ENCODE measurements at regions not wholly inside any gene's neighbourhood (a gene's known extent, or its start where the extent isn't known, plus 50 kb on each side); places are given as distances from the start of the nearest gene placed in this dataset.
"Not testable (repeated sequence)": the region's sequence is repeated elsewhere in the genome, so short reads cannot be mapped to it uniquely, and the experiment has no call there.

GRCh38 chr7:13068032-13068431, 380.6 kb downstream of the ARL4A start:
- in situ Hi-C loops (cut with HindIII; ENCODE audit: low sequenced_read_pairs), result no loop called here

DNA sequence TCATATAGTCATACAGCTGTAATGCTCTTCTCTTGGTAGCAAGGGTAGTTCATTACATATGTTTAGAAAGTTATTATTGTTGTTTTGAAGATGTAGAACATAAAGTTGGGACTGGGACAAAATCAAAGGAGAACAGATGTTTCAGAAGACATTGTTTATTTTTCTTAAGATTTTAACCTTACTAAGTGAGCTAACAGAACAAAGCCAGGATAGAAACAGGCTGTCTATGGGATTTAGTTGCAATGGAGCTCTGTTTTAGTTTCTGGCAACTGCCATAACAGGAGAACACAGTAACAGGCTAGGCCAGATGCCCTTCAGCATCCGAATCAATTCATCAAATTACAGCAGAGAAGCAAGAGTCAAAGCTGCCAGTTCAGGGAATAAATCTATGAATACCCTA, 382.4 kb downstream of the ARL4A start:
- in situ Hi-C loops (cut with HindIII; ENCODE audit: low sequenced_read_pairs), result no loop called here

- in situ Hi-C loops (cut with HindIII; ENCODE audit: low sequenced_read_pairs), result no loop called here
Observed at GRCh38 chr7:13072014-13072413, 384.6 kb downstream of the ARL4A start.

DNA sequence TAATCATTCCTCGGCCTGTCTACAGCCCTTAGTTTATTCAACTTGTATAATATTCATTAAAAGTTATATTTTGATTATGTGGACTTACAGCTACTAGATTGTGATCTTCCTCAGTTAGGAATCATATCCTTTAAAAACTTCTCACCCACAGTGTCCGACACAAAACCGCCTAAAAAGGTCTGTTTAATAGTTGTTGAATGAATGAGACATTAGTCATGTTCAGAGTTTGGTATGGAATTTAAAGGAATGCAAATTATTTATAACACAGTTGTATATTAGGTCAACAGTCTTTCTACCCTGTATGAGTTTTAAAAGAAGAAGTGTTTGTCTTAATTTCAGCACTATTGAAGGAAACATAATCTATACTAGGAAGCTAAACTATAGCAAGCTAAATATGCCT, 390.0 kb downstream of the ARL4A start:
- in situ Hi-C loops (cut with HindIII; ENCODE audit: low sequenced_read_pairs), result no loop called here

DNA sequence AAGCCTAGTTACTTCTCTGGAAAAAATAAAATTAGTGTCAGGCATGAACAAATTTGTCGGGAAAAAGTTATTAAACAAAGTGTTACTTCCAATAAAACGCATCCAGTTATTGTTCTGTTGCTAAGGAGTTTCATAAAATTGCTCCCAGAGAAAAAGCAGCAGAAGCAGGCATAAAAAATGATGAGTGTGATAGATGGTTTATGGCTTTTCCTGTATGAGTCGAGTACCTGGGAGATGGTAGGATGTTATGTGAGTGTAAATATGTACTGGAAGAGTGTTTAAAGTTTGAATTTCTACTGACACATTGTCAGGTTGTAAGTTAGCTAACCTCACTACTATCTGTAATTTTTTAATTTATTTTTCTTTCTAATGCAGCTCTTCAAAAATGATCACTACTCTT, 390.7 kb downstream of the ARL4A start:
- in situ Hi-C loops (cut with HindIII; ENCODE audit: low sequenced_read_pairs), result no loop called here

GRCh38 chr7:13090959-13091358, 403.5 kb downstream of the ARL4A start:
- in situ Hi-C loops (cut with HindIII; ENCODE audit: low sequenced_read_pairs), result no loop called here

- in situ Hi-C loops (cut with HindIII; ENCODE audit: low sequenced_read_pairs), result no loop called here
Observed at GRCh38 chr7:13091974-13092707, 404.7 kb downstream of the ARL4A start.

GRCh38 chr7:13092708-13093005, 405.2 kb downstream of the ARL4A start:
- in situ Hi-C loops (cut with HindIII; ENCODE audit: low sequenced_read_pairs), result no loop called here

GRCh38 chr7:13093160-13093559, 405.7 kb downstream of the ARL4A start:
- in situ Hi-C loops (cut with HindIII; ENCODE audit: low sequenced_read_pairs), result no loop called here

GRCh38 chr7:13097499-13097898, 410.1 kb downstream of the ARL4A start:
- in situ Hi-C loops (cut with HindIII; ENCODE audit: low sequenced_read_pairs), result no loop called here

- in situ Hi-C loops (cut with HindIII; ENCODE audit: low sequenced_read_pairs), result no loop called here
Observed at GRCh38 chr7:13098161-13098560, 410.7 kb downstream of the ARL4A start.

DNA sequence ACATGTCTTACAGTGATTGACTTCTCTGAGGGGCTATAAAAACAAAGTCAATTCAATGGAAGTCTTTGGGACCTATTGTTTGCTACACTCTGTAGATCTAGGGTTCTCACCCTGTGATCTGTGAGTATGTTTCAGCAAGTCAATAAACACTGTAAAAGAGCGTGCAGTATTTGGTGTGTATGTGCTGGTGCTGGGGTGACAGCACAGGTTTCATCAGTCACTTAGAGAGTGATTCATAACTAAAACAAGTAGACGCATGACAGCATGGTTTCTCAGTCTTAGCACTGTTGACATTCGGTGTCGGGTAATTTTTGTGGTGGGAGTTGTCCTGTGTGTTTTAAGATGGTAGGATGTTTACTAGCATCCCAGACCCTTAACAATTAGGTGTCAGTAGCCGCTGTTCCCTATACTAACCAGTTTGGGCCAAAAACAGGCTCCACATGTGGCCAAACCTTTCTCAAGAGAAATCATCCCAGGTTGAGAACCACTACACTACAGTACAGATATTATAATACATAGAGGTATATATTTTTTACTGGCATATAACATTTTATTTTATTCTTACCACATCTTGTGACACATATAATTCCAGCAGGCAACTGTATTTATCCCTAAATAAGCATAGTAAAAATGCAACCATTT, 411.8 kb downstream of the ARL4A start:
- in situ Hi-C loops (cut with HindIII; ENCODE audit: low sequenced_read_pairs), result no loop called here

DNA sequence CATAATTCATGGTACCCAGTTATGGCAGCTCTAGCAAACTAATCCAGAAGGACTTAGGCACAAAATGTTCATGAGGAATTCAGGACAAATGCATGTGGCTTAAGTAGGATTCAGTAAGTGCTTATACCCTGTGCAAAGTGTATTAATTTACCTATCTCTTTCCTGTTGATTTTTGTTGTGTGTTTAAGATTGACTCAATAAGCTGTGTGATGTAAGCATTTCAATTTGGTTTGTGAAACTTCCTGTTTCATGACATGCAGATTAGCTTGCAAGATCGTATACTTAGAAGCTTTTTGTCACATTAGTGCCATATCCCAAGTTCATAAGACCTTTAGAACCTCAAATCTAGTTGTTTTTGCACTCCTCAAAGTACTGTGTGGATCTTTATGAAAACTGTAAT, 416.7 kb downstream of the ARL4A start:
- in situ Hi-C loops (cut with HindIII; ENCODE audit: low sequenced_read_pairs), result no loop called here

- in situ Hi-C loops (cut with HindIII; ENCODE audit: low sequenced_read_pairs), result no loop called here
Observed at GRCh38 chr7:13105209-13105608, 417.8 kb downstream of the ARL4A start.

DNA sequence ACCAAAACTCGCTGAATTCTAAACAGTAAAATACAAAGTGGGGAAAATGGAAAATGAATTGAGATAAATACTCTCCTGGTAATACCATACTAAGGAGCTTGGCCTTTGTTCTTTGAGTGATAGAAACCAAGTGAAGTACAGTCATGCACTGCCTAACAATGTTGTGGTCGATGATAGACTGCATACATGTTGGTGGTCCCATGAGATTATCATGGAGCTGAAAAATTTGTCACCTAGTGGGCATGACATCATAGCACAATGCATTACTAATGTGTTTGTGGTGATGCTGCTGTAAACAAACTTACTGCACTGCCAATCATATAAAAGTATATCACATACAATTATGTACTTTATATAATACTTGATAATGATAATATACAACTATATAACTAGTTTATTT, 419.1 kb downstream of the ARL4A start:
- in situ Hi-C loops (cut with HindIII; ENCODE audit: low sequenced_read_pairs), result no loop called here

DNA sequence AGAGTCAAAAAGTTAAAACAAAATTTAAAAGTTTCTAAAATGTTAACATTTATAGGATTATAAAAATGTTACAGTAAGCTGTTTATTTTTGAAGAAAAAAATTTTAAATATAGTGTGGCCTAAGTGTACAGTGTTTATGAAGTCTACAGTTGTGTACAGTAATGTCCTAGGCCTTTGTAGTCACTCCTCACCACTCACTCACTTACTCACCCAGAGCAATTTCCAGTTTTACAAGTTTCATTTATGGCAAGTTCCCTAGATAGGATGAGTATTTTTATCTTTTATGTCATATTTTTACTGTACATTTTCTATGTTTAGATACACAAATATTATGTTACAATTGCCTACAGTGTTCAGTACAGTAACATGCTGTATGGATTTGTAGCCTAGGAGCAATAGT, 419.9 kb downstream of the ARL4A start:
- in situ Hi-C loops (cut with HindIII; ENCODE audit: low sequenced_read_pairs), result no loop called here

- in situ Hi-C loops (cut with HindIII; ENCODE audit: low sequenced_read_pairs), result no loop called here
Observed at GRCh38 chr7:13108061-13108460, 420.6 kb downstream of the ARL4A start.

DNA sequence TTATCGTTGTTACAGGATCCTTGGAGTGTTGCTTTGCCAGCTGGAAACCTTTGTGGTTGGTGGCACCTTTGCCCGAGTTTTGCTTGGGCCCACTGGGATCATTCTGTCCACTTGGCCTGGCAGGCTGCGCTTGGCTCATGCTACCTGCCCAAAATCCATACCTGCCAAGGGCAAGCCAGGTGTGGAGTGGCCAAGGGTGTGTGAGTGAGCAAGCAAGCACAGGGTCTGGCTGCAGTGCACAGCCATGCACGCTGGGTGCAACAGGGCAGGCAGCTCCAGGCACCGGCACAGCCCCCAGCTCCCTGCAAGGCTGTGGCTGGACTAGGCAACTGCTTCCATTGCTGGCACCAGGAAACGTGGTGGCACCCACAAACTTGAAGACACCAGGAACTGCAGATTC, 421.8 kb downstream of the ARL4A start:
- in situ Hi-C loops (cut with HindIII; ENCODE audit: low sequenced_read_pairs), result no loop called here

GRCh38 chr7:13110107-13110506, 422.7 kb downstream of the ARL4A start:
- in situ Hi-C loops (cut with HindIII; ENCODE audit: low sequenced_read_pairs), result no loop called here

DNA sequence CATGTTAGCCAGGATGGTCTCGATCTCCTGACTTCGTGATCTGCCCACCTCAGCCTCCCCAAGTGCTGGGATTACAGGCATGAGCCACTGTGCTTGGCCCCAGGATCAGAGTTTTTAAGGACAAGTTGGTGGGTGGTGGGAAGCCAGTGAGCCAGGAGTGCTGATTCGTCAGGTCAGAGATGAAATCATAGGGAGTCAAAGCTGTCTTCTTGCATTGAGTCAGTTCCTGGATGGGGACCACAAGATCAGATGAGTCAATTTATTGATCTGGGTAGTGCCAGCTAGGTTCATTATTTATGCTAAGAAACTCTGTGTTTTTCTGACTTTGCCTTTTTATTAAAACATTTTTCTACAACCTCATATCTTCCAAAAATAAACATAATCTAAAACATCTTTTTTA, 423.8 kb downstream of the ARL4A start:
- in situ Hi-C loops (cut with HindIII; ENCODE audit: low sequenced_read_pairs), result no loop called here

DNA sequence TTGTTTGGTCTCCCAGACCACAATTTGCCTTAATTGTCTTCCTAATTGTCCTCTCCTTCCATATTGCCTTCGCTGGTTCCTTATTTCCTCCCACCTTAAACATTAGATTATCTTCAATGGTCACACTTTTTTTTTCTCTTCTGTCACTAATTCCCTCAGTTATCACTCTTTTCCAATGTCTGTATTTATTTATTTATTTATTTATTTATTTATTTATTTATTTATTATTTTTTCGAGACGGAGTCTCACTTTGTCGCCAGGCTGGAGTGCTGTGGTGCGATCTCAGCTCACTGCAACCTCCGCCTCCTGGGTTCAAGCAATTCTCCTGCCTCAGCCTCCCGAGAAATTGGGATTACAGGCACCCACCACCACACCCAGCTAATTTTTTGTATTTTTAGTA, 426.8 kb downstream of the ARL4A start:
- in situ Hi-C loops (cut with HindIII; ENCODE audit: low sequenced_read_pairs), result not testable (repeated sequence)

- in situ Hi-C loops (cut with HindIII; ENCODE audit: low sequenced_read_pairs), result no loop called here
Observed at GRCh38 chr7:13115157-13115772, 427.8 kb downstream of the ARL4A start.

- in situ Hi-C loops (cut with HindIII; ENCODE audit: low sequenced_read_pairs), result no loop called here
Observed at GRCh38 chr7:13115855-13116254, 428.4 kb downstream of the ARL4A start.
